GM10266 (cell line): ENCODE measurements at regions not wholly inside any gene's neighbourhood (a gene's known extent, or its start where the extent isn't known, plus 50 kb on each side); places are given as distances from the start of the nearest gene placed in this dataset.

Source experiments
- DNase-seq: peaks from one replicate; pipeline ENCODE4 v3.0.0; 2012; ENCODE audit errors: extremely low spot score
- CTCF ChIP-seq: IDR thresholded peaks from 2 replicates; pipeline ENCODE4 v1.5.1; 2012; ENCODE audit warnings: mild to moderate bottlenecking, low read depth; ENCODE audit not compliant: control insufficient read depth, insufficient read depth; ENCODE audit errors: missing control alignments

- DNase-seq, result no peak
These were observed 217.5 kb downstream of the GBA3 start for GRCh38 chr4:22910200-22910599.

GRCh38 chr4:22906045-22906444, 213.3 kb downstream of the GBA3 start:
- TF ChIP-seq CTCF, result no peak
- no peak for DNase-seq

More at GRCh38 chr4:22910200-22910599, 217.5 kb downstream of the GBA3 start:
- TF ChIP-seq CTCF, result no peak

GRCh38 chr4:22903913-22904312, 211.2 kb downstream of the GBA3 start:
- no peak for DNase-seq
- TF ChIP-seq CTCF, result no peak

- no peak for TF ChIP-seq CTCF
- no peak for DNase-seq
These were observed 208.9 kb downstream of the GBA3 start for GRCh38 chr4:22901631-22902030.

GRCh38 chr4:22900876-22901275, 208.1 kb downstream of the GBA3 start:
- no peak for DNase-seq
- TF ChIP-seq CTCF, result no peak

- peak; percentile 38 for DNase-seq
These were observed 204.9 kb downstream of the GBA3 start for GRCh38 chr4:22897520-22898108.

More at GRCh38 chr4:22897520-22898108, 204.9 kb downstream of the GBA3 start:
- TF ChIP-seq CTCF, result peak; percentile 70
